ENCODE measurements at regions not wholly inside any gene's neighbourhood (a gene's known extent, or its start where the extent isn't known, plus 50 kb on each side); places are given as distances from the start of the nearest gene placed in this dataset.

GRCh38 chr2:176535467-176536113 is 266.3 kb downstream of the MTX2 start:
- Histone ChIP-seq H3K4me1 (replicated peaks) (no peaks in the 10 kb centered on the region), H3K9me3 (replicated peaks) (no peaks in the 10 kb centered on the region), H3K4me3 (no peak overlapping the region), H3K27me3 (replicated peaks) (no peaks in the 10 kb centered on the region; the same call in 1 of the 2 replicates), H3K36me3 (no peaks in the 10 kb centered on the region), H3K27ac (no peak overlapping the region)
- DNase-seq (ENCODE audit: low read depth in 1 of 2, low spot score in 2 of 2), result no peak

GRCh38 chr2:176536439-176537133 is 267.3 kb downstream of the MTX2 start:
- Histone ChIP-seq H3K4me1 (replicated peaks) (no peaks in the 10 kb centered on the region), H3K27ac (no peak overlapping the region), H3K4me3 (no peak overlapping the region), H3K9me3 (replicated peaks) (no peaks in the 10 kb centered on the region), H3K27me3 (replicated peaks) (no peaks in the 10 kb centered on the region; the same call in 1 of the 2 replicates), H3K36me3 (no peaks in the 10 kb centered on the region)
- no peak for DNase-seq (ENCODE audit: low read depth in 1 of 2, low spot score in 2 of 2)

- Histone ChIP-seq H3K9me3 (replicated peaks) (no peaks in the 10 kb centered on the region), H3K4me1 (replicated peaks) (no peaks in the 10 kb centered on the region), H3K4me3 (no peak overlapping the region), H3K36me3 (no peaks in the 10 kb centered on the region), H3K27ac (no peak overlapping the region), H3K27me3 (replicated peaks) (no peaks in the 10 kb centered on the region; the same call in 1 of the 2 replicates)
- DNase-seq (ENCODE audit: low read depth in 1 of 2, low spot score in 2 of 2), result no peak
These were observed 268.7 kb downstream of the MTX2 start for GRCh38 chr2:176537932-176538331.

- no peaks in the 10 kb centered on the region for H3K27me3 ChIP-seq (replicated peaks)
These were observed 271.8 kb downstream of the MTX2 start for GRCh38 chr2:176540995-176541394.

GRCh38 chr2:176542476-176542875 is 273.2 kb downstream of the MTX2 start:
- Histone ChIP-seq H3K9me3 (replicated peaks) (no peaks in the 10 kb centered on the region), H3K27me3 (replicated peaks) (no peaks in the 10 kb centered on the region), H3K4me3 (no peak overlapping the region), H3K4me1 (replicated peaks) (no peaks in the 10 kb centered on the region), H3K27ac (no peak overlapping the region), H3K36me3 (no peaks in the 10 kb centered on the region)
- DNase-seq (ENCODE audit: low read depth in 1 of 2, low spot score in 2 of 2), result no peak

More at GRCh38 chr2:176540995-176541394, 271.8 kb downstream of the MTX2 start:
- DNase-seq (ENCODE audit: low read depth in 1 of 2, low spot score in 2 of 2), result no peak
- no peaks in the 10 kb centered on the region for H3K4me1 ChIP-seq (replicated peaks)
- H3K36me3 ChIP-seq, result no peaks in the 10 kb centered on the region
- H3K4me3 ChIP-seq, result no peak overlapping the region
- H3K27ac ChIP-seq, result no peak overlapping the region
- no peaks in the 10 kb centered on the region for H3K9me3 ChIP-seq (replicated peaks)

- H3K4me3 ChIP-seq, result no peak overlapping the region
- no peaks in the 10 kb centered on the region for H3K27me3 ChIP-seq (replicated peaks)
- H3K36me3 ChIP-seq, result no peaks in the 10 kb centered on the region
- no peak for DNase-seq (ENCODE audit: low read depth in 1 of 2, low spot score in 2 of 2)
- H3K4me1 ChIP-seq (replicated peaks), result no peaks in the 10 kb centered on the region
- H3K27ac ChIP-seq, result no peak overlapping the region
- no peaks in the 10 kb centered on the region for H3K9me3 ChIP-seq (replicated peaks)
These were observed 275.3 kb downstream of the MTX2 start for GRCh38 chr2:176544557-176544956.

GRCh38 chr2:176544991-176545956 is 276.0 kb downstream of the MTX2 start:
- Histone ChIP-seq H3K4me3 (no peak overlapping the region), H3K9me3 (replicated peaks) (no peaks in the 10 kb centered on the region), H3K27me3 (replicated peaks) (no peaks in the 10 kb centered on the region), H3K4me1 (replicated peaks) (no peaks in the 10 kb centered on the region), H3K36me3 (no peaks in the 10 kb centered on the region), H3K27ac (no peak overlapping the region)
- DNase-seq (ENCODE audit: low read depth in 1 of 2, low spot score in 2 of 2), result no peak

- H3K36me3 ChIP-seq, result no peaks in the 10 kb centered on the region
- H3K4me1 ChIP-seq (replicated peaks), result no peaks in the 10 kb centered on the region
- no peak for DNase-seq (ENCODE audit: low read depth in 1 of 2, low spot score in 2 of 2)
- H3K9me3 ChIP-seq (replicated peaks), result no peaks in the 10 kb centered on the region
- no peaks in the 10 kb centered on the region for H3K27me3 ChIP-seq (replicated peaks)
- H3K4me3 ChIP-seq, result no peak overlapping the region
- H3K27ac ChIP-seq, result no peak overlapping the region
These were observed 277.3 kb downstream of the MTX2 start for GRCh38 chr2:176546550-176546949.

GRCh38 chr2:176552501-176553135 is 283.4 kb downstream of the MTX2 start:
- Histone ChIP-seq H3K9me3 (replicated peaks) (no peaks in the 10 kb centered on the region), H3K4me3 (no peak overlapping the region), H3K27me3 (replicated peaks) (no peaks in the 10 kb centered on the region), H3K36me3 (no peaks in the 10 kb centered on the region), H3K27ac (no peak overlapping the region), H3K4me1 (replicated peaks) (peaks cover 11% of the 10 kb centered on the region)
- no peak for DNase-seq (ENCODE audit: low read depth in 1 of 2, low spot score in 2 of 2)

GRCh38 chr2:176553685-176554100 is 284.5 kb downstream of the MTX2 start:
- DNase-seq (ENCODE audit: low read depth in 1 of 2, low spot score in 2 of 2), result peak; percentile 76 to 84
- Histone ChIP-seq H3K36me3 (no peaks in the 10 kb centered on the region), H3K4me3 (peak overlapping the region; percentile 33), H3K27me3 (replicated peaks) (no peaks in the 10 kb centered on the region), H3K9me3 (replicated peaks) (no peaks in the 10 kb centered on the region), H3K4me1 (replicated peaks) (peaks cover 11% of the 10 kb centered on the region), H3K27ac (peak overlapping the region; percentile 64)

- Histone ChIP-seq H3K27ac (peak overlapping the region; percentile 64), H3K9me3 (replicated peaks) (no peaks in the 10 kb centered on the region), H3K4me1 (replicated peaks) (peaks cover 11% of the 10 kb centered on the region), H3K36me3 (no peaks in the 10 kb centered on the region), H3K27me3 (replicated peaks) (no peaks in the 10 kb centered on the region), H3K4me3 (peak overlapping the region; percentile 33)
- DNase-seq (ENCODE audit: low read depth in 1 of 2, low spot score in 2 of 2), result peak; percentile 54 to 85
These were observed 285.1 kb downstream of the MTX2 start for GRCh38 chr2:176554101-176555048.

- Histone ChIP-seq H3K27me3 (replicated peaks) (no peaks in the 10 kb centered on the region), H3K27ac (no peak overlapping the region), H3K36me3 (no peaks in the 10 kb centered on the region), H3K9me3 (replicated peaks) (no peaks in the 10 kb centered on the region), H3K4me3 (no peak overlapping the region), H3K4me1 (replicated peaks) (peaks cover 11% of the 10 kb centered on the region)
- no peak for DNase-seq (ENCODE audit: low read depth in 1 of 2, low spot score in 2 of 2)
These were observed 285.9 kb downstream of the MTX2 start for GRCh38 chr2:176555112-176555511.

Data from SJSA1 (cell line).